Loucy (cell line): ENCODE measurements at regions not wholly inside any gene's neighbourhood (a gene's known extent, or its start where the extent isn't known, plus 50 kb on each side); places are given as distances from the start of the nearest gene placed in this dataset.

Experiments used
- H2AFZ ChIP-seq: fragments of 200-600 bp; sonication (generic); 2 replicates; pipeline ENCODE4 v1.6.0; 2016; ENCODE audit warnings: antibody characterized with exemption, mild to moderate bottlenecking, low read length, moderate library complexity
- H3F3A ChIP-seq: fragments of 200-600 bp; 2 replicates; pipeline ENCODE4 v1.6.0; 2016; ENCODE audit warnings: antibody characterized with exemption, low read depth, mild to moderate bottlenecking
- H3K27me3 ChIP-seq: fragments of 200-600 bp; sonication (generic); 2 replicates; pipeline ENCODE4 v1.6.1; 2014; ENCODE audit warnings: low read length, mild to moderate bottlenecking; ENCODE audit not compliant: insufficient read depth, poor library complexity, severe bottlenecking
- H3K36me3 ChIP-seq: fragments of 200-600 bp; sonication (generic); 2 replicates; pipeline ENCODE4 v1.6.1; 2016; ENCODE audit warnings: low read length; ENCODE audit not compliant: insufficient read depth
- H3K4me1 ChIP-seq: fragments of 200-600 bp; sonication (generic); 2 replicates; pipeline ENCODE4 v1.5.1; 2014; ENCODE audit warnings: low read length, mild to moderate bottlenecking; ENCODE audit not compliant: insufficient read depth, poor library complexity, severe bottlenecking
- H3K4me2 ChIP-seq: fragments of 200-600 bp; sonication (generic); 2 replicates; pipeline ENCODE4 v1.6.0; 2014; ENCODE audit warnings: antibody characterized with exemption, low read length, low read depth, mild to moderate bottlenecking; ENCODE audit not compliant: poor library complexity, severe bottlenecking
- H3K4me3 ChIP-seq: fragments of 200-600 bp; sonication (generic); 2 replicates; pipeline ENCODE4 v1.5.1; 2014; ENCODE audit warnings: low read length, mild to moderate bottlenecking, mixed read lengths; ENCODE audit not compliant: poor library complexity, severe bottlenecking
- H3K79me2 ChIP-seq: fragments of 200-600 bp; sonication (generic); 2 replicates; pipeline ENCODE4 v1.6.1; 2014; ENCODE audit warnings: low read length; ENCODE audit not compliant: insufficient read depth
- H3K9ac ChIP-seq: fragments of 200-600 bp; sonication (generic); 2 replicates; pipeline ENCODE4 v1.6.0; 2014; ENCODE audit warnings: mild to moderate bottlenecking, low read depth, low read length, moderate library complexity; ENCODE audit not compliant: poor library complexity, severe bottlenecking
- H3K9me2 ChIP-seq: fragments of 200-600 bp; sonication (generic); replicated peaks from 2 replicates; pipeline ENCODE4 v1.6.1; 2016; ENCODE audit warnings: low read depth, low read length, mixed read lengths
- H3K9me3 ChIP-seq: fragments of 200-600 bp; sonication (generic); 2 replicates; pipeline ENCODE4 v1.6.1; 2014; ENCODE audit warnings: mild to moderate bottlenecking, antibody characterized with exemption, low read length, low read depth; ENCODE audit not compliant: insufficient read depth
- H4K20me1 ChIP-seq: fragments of 200-600 bp; sonication (generic); 2 replicates; pipeline ENCODE4 v1.6.0; 2014; ENCODE audit warnings: antibody characterized with exemption, low read length, mild to moderate bottlenecking; ENCODE audit not compliant: insufficient read depth, poor library complexity, severe bottlenecking
- CTCF ChIP-seq: fragments of 200-600 bp; sonication (generic); conservative IDR thresholded peaks from 2 replicates; pipeline ENCODE4 v1.5.1; 2014; ENCODE audit warnings: mild to moderate bottlenecking, antibody characterized with exemption, low read length
- EZH2phosphoT487 ChIP-seq: fragments of 200-600 bp; IDR thresholded peaks from 2 replicates; pipeline ENCODE4 v1.6.1; 2018; ENCODE audit warnings: antibody characterized with exemption, mild to moderate bottlenecking, moderate library complexity, borderline replicate concordance

GRCh38 chr10:78390817-78391216, 357.2 kb downstream of the RPS24 start:
- TF ChIP-seq EZH2phosphoT487 (no peak), CTCF (no peak)
- Histone ChIP-seq H3K9me3 (no peaks in the 10 kb centered on the region), H3K9me2 (no peaks in the 10 kb centered on the region), H3K4me2 (no peak overlapping the region), H3F3A (no peaks in the 10 kb centered on the region), H3K9ac (no peak overlapping the region), H3K4me3 (no peak overlapping the region), H4K20me1 (no peaks in the 10 kb centered on the region), H3K4me1 (peaks cover 11% of the 10 kb centered on the region), H3K79me2 (no peaks in the 10 kb centered on the region), H3K36me3 (no peaks in the 10 kb centered on the region), H3K27me3 (no peaks in the 10 kb centered on the region), H2AFZ (no peak overlapping the region)

GRCh38 chr10:78391585-78391984, 357.9 kb downstream of the RPS24 start:
- no peak for TF ChIP-seq EZH2phosphoT487
- TF ChIP-seq CTCF, result no peak
- Histone ChIP-seq H3K9me2 (no peaks in the 10 kb centered on the region), H3K9me3 (no peaks in the 10 kb centered on the region), H3K4me2 (no peak overlapping the region), H3K36me3 (no peaks in the 10 kb centered on the region), H3K27me3 (no peaks in the 10 kb centered on the region), H3K79me2 (no peaks in the 10 kb centered on the region), H3F3A (no peaks in the 10 kb centered on the region), H2AFZ (no peak overlapping the region), H3K9ac (no peak overlapping the region), H3K4me1 (peaks cover 11% of the 10 kb centered on the region), H3K4me3 (no peak overlapping the region), H4K20me1 (no peaks in the 10 kb centered on the region)

- H3K9ac ChIP-seq, result no peak overlapping the region
These were observed 358.5 kb downstream of the RPS24 start for GRCh38 chr10:78392197-78392596.

More at GRCh38 chr10:78392197-78392596, 358.5 kb downstream of the RPS24 start:
- Histone ChIP-seq H3F3A (no peaks in the 10 kb centered on the region), H3K4me2 (no peak overlapping the region), H3K36me3 (no peaks in the 10 kb centered on the region), H3K27me3 (no peaks in the 10 kb centered on the region), H3K9me2 (no peaks in the 10 kb centered on the region), H3K4me3 (no peak overlapping the region), H4K20me1 (no peaks in the 10 kb centered on the region), H3K79me2 (no peaks in the 10 kb centered on the region), H3K9me3 (no peaks in the 10 kb centered on the region), H2AFZ (peak overlapping the region; percentile 72), H3K4me1 (peaks cover 12% of the 10 kb centered on the region)
- no peak for TF ChIP-seq CTCF
- TF ChIP-seq EZH2phosphoT487, result no peak
